HS-5 (cell line): ENCODE measurements at regions not wholly inside any gene's neighbourhood (a gene's known extent, or its start where the extent isn't known, plus 50 kb on each side); places are given as distances from the start of the nearest gene placed in this dataset.
"Not testable (repeated sequence)": the region's sequence is repeated elsewhere in the genome, so short reads cannot be mapped to it uniquely, and the experiment has no call there.

Experiments used
- DNase-seq: peaks from one replicate; pipeline ENCODE4 v3.0.0-alpha.2; 2012; ENCODE audit warnings: low read depth

- DNase-seq = no peak
Measured at GRCh38 chr1:228941666-228942065, 206.4 kb downstream of the RHOU start.

GRCh38 chr1:228943436-228943835 lies 208.2 kb downstream of the RHOU start:
- DNase-seq = no peak

GRCh38 chr1:228944296-228944695 lies 209.0 kb downstream of the RHOU start:
- DNase-seq = no peak

GRCh38 chr1:228944935-228945371 lies 209.7 kb downstream of the RHOU start:
- no peak for DNase-seq

- no peak for DNase-seq
Measured at GRCh38 chr1:228945885-228946284, 210.6 kb downstream of the RHOU start.

- not testable (repeated sequence) for DNase-seq
Measured at GRCh38 chr1:228949617-228950016, 214.3 kb downstream of the RHOU start.

- no peak for DNase-seq
Measured at GRCh38 chr1:228953207-228953606, 217.9 kb downstream of the RHOU start.

GRCh38 chr1:228953808-228954207 lies 218.5 kb downstream of the RHOU start:
- not testable (repeated sequence) for DNase-seq

GRCh38 chr1:228955691-228956090 lies 220.4 kb downstream of the RHOU start:
- DNase-seq = peak; percentile 47

GRCh38 chr1:228956864-228957263 lies 221.6 kb downstream of the RHOU start:
- DNase-seq = peak; percentile 16

- no peak for DNase-seq
Measured at GRCh38 chr1:228957535-228957934, 222.3 kb downstream of the RHOU start.

- no peak for DNase-seq
Measured at GRCh38 chr1:228958121-228958520, 222.8 kb downstream of the RHOU start.

GRCh38 chr1:228958741-228959140 lies 223.5 kb downstream of the RHOU start:
- no peak for DNase-seq

GRCh38 chr1:228960705-228961104 lies 225.4 kb downstream of the RHOU start:
- DNase-seq = no peak

- no peak for DNase-seq
Measured at GRCh38 chr1:228961511-228961910, 226.2 kb downstream of the RHOU start.

- DNase-seq = no peak
Measured at GRCh38 chr1:228963795-228964177, 228.5 kb downstream of the RHOU start.

- peak; percentile 85 for DNase-seq
Measured at GRCh38 chr1:228964178-228965089, 229.2 kb downstream of the RHOU start.

GRCh38 chr1:228968891-228969606 lies 233.8 kb downstream of the RHOU start:
- DNase-seq = no peak

GRCh38 chr1:228969953-228970800 lies 234.9 kb downstream of the RHOU start:
- DNase-seq = no peak

- no peak for DNase-seq
Measured at GRCh38 chr1:228972576-228972975, 237.3 kb downstream of the RHOU start.

- DNase-seq = no peak
Measured at GRCh38 chr1:228974273-228974672, 239.0 kb downstream of the RHOU start.

- DNase-seq = no peak
Measured at GRCh38 chr1:228975238-228975907, 240.1 kb downstream of the RHOU start.
